GM21423 (cell line): ENCODE measurements at regions not wholly inside any gene's neighbourhood (a gene's known extent, or its start where the extent isn't known, plus 50 kb on each side); places are given as distances from the start of the nearest gene placed in this dataset.

Source experiments
- ATAC-seq: cut with Tn5 transposase; IDR thresholded peaks from one replicate; pipeline ENCODE4 v1.9.1; 2021; ENCODE audit warnings: mild to moderate bottlenecking, moderate library complexity; ENCODE audit not compliant: unreplicated experiment

GRCh38 chr6:165733489-165733791 lies 70.4 kb upstream of the PDE10A start:
- ATAC-seq: no peak

- peak; percentile 64 for ATAC-seq
Measured at GRCh38 chr6:165732696-165733488, 69.9 kb upstream of the PDE10A start.

- ATAC-seq: no peak
Measured at GRCh38 chr6:165729307-165729936, 66.4 kb upstream of the PDE10A start.

GRCh38 chr6:165728216-165728615 lies 65.2 kb upstream of the PDE10A start:
- ATAC-seq: no peak

GRCh38 chr6:165726965-165727381 lies 63.9 kb upstream of the PDE10A start:
- ATAC-seq: no peak

- no peak for ATAC-seq
Measured at GRCh38 chr6:165726290-165726875, 63.3 kb upstream of the PDE10A start.

GRCh38 chr6:165725201-165725600 lies 62.2 kb upstream of the PDE10A start:
- ATAC-seq: no peak

- ATAC-seq: no peak
Measured at GRCh38 chr6:165723326-165723725, 60.3 kb upstream of the PDE10A start.

GRCh38 chr6:165722022-165722421 lies 59.0 kb upstream of the PDE10A start:
- no peak for ATAC-seq

- no peak for ATAC-seq
Measured at GRCh38 chr6:165721356-165721755, 58.3 kb upstream of the PDE10A start.

- ATAC-seq: no peak
Measured at GRCh38 chr6:165718491-165718891, 55.5 kb upstream of the PDE10A start.

GRCh38 chr6:165717732-165718465 lies 54.9 kb upstream of the PDE10A start:
- no peak for ATAC-seq

- no peak for ATAC-seq
Measured at GRCh38 chr6:165716886-165717285, 53.8 kb upstream of the PDE10A start.

- no peak for ATAC-seq
Measured at GRCh38 chr6:165715428-165715827, 52.4 kb upstream of the PDE10A start.

- ATAC-seq: no peak
Measured at GRCh38 chr6:165714907-165715306, 51.9 kb upstream of the PDE10A start.

GRCh38 chr6:165713845-165714466 lies 50.9 kb upstream of the PDE10A start:
- ATAC-seq: no peak
